ENCODE measurements at regions not wholly inside any gene's neighbourhood (a gene's known extent, or its start where the extent isn't known, plus 50 kb on each side); places are given as distances from the start of the nearest gene placed in this dataset.

DNA sequence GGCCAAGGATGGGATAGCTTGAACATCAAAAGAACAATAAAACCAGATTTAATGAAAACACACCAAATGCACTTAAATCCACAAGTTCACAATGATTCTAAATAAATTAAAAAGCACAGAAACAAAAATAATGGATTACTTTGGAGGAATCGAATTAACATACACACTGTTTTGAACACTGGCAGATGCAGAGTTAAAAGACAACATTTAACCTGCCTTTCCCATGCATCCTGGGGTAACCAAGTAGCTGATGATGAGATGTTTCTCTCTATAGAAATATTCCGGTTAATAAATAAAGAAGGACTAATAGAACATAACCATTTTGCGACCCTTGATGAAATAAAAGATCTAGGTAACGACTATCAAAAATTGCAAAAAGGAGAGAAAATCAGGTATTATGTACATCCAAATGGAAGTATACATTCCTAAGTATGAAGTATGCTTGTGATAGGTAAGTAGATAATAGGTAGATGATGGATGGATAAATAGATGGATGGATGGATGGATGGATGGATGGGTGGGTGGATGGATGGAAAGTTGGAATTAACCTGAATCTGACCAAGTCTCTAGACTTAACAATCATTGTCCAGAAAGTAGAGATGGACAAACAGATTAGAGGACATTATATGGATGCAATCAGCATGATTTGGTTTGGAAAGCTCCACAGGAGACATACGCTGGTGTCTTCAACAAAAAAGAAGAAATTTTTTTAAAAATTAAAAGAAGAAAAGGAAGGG is 57.4 kb upstream of the MYCN start:
- TF ChIP-seq POLR2AphosphoS5 (IDR thresholded peaks at IDR 0.05), result no peak
- TF ChIP-seq, protein P1, sequence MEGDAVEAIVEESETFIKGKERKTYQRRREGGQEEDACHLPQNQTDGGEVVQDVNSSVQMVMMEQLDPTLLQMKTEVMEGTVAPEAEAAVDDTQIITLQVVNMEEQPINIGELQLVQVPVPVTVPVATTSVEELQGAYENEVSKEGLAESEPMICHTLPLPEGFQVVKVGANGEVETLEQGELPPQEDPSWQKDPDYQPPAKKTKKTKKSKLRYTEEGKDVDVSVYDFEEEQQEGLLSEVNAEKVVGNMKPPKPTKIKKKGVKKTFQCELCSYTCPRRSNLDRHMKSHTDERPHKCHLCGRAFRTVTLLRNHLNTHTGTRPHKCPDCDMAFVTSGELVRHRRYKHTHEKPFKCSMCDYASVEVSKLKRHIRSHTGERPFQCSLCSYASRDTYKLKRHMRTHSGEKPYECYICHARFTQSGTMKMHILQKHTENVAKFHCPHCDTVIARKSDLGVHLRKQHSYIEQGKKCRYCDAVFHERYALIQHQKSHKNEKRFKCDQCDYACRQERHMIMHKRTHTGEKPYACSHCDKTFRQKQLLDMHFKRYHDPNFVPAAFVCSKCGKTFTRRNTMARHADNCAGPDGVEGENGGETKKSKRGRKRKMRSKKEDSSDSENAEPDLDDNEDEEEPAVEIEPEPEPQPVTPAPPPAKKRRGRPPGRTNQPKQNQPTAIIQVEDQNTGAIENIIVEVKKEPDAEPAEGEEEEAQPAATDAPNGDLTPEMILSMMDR (IDR thresholded peaks at IDR 0.05), result no peak
- TF ChIP-seq POLR2A (IDR thresholded peaks at IDR 0.05), result no peak
- TF ChIP-seq EP300 (IDR thresholded peaks at IDR 0.05; ENCODE audit: low read depth), result no peak
- DNase-seq, result no peak
- Histone ChIP-seq H3K27ac (no peak overlapping the region), H3K4me1 (no peaks in the 10 kb centered on the region), H3K9me3 (no peaks in the 10 kb centered on the region), H3K36me3 (no peaks in the 10 kb centered on the region), H3K27me3 (no peaks in the 10 kb centered on the region), H3K4me3 (no peak overlapping the region)
- intact Hi-C loops (cut with DNase I; ENCODE audit: low total_unique reads), result no loop called here
- WGBS, 2 donors (ENCODE audit: low coverage in 1 of 2), result 92 to 95% methylated on average over 4 to 5 of the region's 5 CpGs
- in situ Hi-C loops (cut with MboI; ENCODE audit: low pct_ligation_motif_present in 1 of 4, low pct_unique_long_range_greater_than_20kb in 1 of 4, low sequenced_read_pairs in 3 of 4), result no loop called here

DNA sequence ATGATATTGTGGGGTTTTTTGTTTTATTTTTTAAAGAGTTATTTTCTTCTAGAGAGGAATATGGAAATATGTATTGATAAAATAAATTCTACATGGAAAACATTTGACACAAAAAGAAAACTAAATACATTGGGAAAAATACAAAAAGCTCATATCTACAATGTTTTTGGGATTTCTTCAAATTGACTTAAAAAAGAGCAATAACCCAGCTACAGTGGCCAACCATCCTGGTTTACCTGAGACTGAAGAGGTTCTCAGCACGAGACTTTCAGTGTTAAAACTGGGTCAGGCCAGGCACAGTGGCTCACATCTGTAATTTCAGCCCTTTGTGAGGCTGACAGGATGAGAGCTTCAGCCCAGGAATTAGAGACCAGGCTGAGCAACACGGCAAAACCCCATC is 56.7 kb upstream of the MYCN start:
- intact Hi-C loops (cut with DNase I; ENCODE audit: low total_unique reads), result no loop called here
- H3K4me3 ChIP-seq, result no peak overlapping the region
- no peak for DNase-seq
- H3K36me3 ChIP-seq, result no peaks in the 10 kb centered on the region
- H3K27ac ChIP-seq, result no peak overlapping the region
- TF ChIP-seq EP300 (IDR thresholded peaks at IDR 0.05; ENCODE audit: low read depth) (no peak), POLR2AphosphoS5 (IDR thresholded peaks at IDR 0.05) (no peak), POLR2A (IDR thresholded peaks at IDR 0.05) (no peak)
- TF ChIP-seq, protein P1 (IDR thresholded peaks at IDR 0.05), result no peak
- in situ Hi-C loops (cut with MboI; ENCODE audit: low pct_ligation_motif_present in 1 of 4, low pct_unique_long_range_greater_than_20kb in 1 of 4, low sequenced_read_pairs in 3 of 4), result no loop called here
- no peaks in the 10 kb centered on the region for H3K4me1 ChIP-seq
- WGBS, 2 donors (ENCODE audit: low coverage in 1 of 2), result 72 to 83% methylated on average over 2 of the region's 2 CpGs
- H3K9me3 ChIP-seq, result no peaks in the 10 kb centered on the region
- no peaks in the 10 kb centered on the region for H3K27me3 ChIP-seq

DNA sequence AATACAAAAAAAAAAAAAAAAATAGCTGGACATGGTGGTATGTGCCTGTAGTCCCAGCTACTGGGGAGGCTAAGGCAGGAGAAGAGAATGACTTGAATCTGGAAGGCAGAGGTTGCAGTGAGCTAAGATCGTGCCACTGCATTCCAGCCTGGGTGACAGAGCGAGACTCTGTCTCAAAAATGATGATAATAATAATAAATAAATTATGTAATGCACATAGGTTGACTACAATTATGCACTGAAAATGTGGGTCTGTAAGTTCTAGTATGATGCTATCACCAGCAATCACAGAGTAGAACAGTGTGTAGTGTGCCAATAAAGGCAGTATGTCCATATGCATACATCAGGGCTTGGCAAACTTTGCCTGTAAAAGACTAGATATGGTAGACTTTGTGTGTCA is 55.6 kb upstream of the MYCN start:
- Histone ChIP-seq H3K4me3 (no peak overlapping the region), H3K27me3 (no peaks in the 10 kb centered on the region), H3K4me1 (no peaks in the 10 kb centered on the region), H3K36me3 (no peaks in the 10 kb centered on the region), H3K27ac (no peak overlapping the region), H3K9me3 (no peaks in the 10 kb centered on the region)
- 95 to 100% methylated on average over 2 of the region's 2 CpGs for WGBS, 2 donors (ENCODE audit: low coverage in 1 of 2)
- in situ Hi-C loops (cut with MboI; ENCODE audit: low pct_ligation_motif_present in 1 of 4, low pct_unique_long_range_greater_than_20kb in 1 of 4, low sequenced_read_pairs in 3 of 4) (no loop called here), intact Hi-C loops (cut with DNase I; ENCODE audit: low total_unique reads) (no loop called here)
- no peak for TF ChIP-seq POLR2AphosphoS5 (IDR thresholded peaks at IDR 0.05)
- TF ChIP-seq, protein P1 (IDR thresholded peaks at IDR 0.05), result no peak
- TF ChIP-seq POLR2A (IDR thresholded peaks at IDR 0.05), result no peak
- TF ChIP-seq EP300 (IDR thresholded peaks at IDR 0.05; ENCODE audit: low read depth), result no peak
- no peak for DNase-seq

DNA sequence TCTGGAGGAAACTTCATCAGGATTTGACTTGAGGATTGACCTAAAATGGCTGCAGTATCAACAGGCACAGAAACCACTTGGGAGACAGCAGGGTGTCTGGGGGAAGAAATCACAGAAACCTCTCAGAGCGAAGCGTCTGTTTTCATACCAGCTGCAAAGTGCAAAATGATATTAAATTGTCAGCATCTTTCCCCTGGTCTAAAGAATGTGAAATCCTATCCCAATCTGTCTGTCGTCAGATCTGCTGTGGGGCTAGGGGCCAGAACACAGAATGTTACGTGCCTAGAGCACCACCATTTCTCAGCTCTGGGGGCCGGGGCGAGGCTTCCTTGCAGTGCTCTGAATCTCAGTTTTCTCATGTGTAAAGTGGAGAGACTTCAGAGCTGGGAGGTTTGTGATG is 54.1 kb upstream of the MYCN start:
- Histone ChIP-seq H3K9me3 (no peaks in the 10 kb centered on the region), H3K27ac (no peak overlapping the region), H3K4me3 (no peak overlapping the region), H3K4me1 (no peaks in the 10 kb centered on the region), H3K27me3 (no peaks in the 10 kb centered on the region), H3K36me3 (no peaks in the 10 kb centered on the region)
- TF ChIP-seq EP300 (IDR thresholded peaks at IDR 0.05; ENCODE audit: low read depth), result no peak
- TF ChIP-seq, protein P1 (IDR thresholded peaks at IDR 0.05), result no peak
- in situ Hi-C loops (cut with MboI; ENCODE audit: low pct_ligation_motif_present in 1 of 4, low pct_unique_long_range_greater_than_20kb in 1 of 4, low sequenced_read_pairs in 3 of 4) (no loop called here), intact Hi-C loops (cut with DNase I; ENCODE audit: low total_unique reads) (no loop called here)
- DNase-seq, result no peak
- 80 to 88% methylated on average over 1 to 6 of the region's 6 CpGs for WGBS, 2 donors (ENCODE audit: low coverage in 1 of 2)

Data from transverse colon (tissue), 4 donors.